ENCODE measurements at regions not wholly inside any gene's neighbourhood (a gene's known extent, or its start where the extent isn't known, plus 50 kb on each side); places are given as distances from the start of the nearest gene placed in this dataset.
"Not testable (repeated sequence)": the region's sequence is repeated elsewhere in the genome, so short reads cannot be mapped to it uniquely, and the experiment has no call there.

DNA sequence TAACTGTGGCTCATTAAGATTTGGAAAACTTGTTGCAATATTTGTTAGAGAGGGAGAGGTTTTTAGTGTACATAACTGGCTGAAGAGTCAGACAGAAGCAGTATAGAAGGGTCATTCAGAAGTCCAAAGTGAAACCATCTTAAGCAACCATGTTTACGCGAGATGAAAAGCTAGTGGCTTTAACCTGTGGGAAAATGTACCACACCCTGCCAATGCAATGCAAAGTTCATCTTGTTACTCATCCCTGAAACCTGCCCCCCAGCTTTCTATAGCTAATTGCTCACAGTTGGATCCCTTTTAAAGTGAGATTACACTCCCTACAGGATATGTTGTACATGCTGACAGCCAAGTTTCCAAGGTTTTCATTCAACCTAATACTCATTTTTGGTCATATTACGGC is 96.7 kb upstream of the RAPGEF2 start:
- peak; percentile 77 for DNase-seq (ENCODE audit: low read depth)

DNA sequence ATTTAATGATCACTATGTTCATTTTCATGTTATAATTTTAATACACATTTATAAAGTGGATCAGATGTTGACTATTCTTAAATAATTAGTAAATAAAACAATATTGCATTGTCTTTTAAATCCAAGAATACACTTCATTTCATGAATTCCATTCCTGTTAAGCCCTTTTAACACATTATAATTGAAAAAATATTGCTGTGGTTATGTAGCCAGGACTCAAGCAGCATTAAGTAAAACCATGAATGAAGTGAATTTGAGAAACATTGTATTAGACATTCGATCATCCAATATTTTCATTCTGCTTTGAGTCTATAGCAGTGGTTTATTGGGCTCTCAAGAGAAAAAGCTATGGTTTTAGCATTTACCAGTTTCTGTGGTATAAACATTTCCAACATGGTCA is 94.2 kb upstream of the RAPGEF2 start:
- DNase-seq (ENCODE audit: low read depth), result no peak

DNA sequence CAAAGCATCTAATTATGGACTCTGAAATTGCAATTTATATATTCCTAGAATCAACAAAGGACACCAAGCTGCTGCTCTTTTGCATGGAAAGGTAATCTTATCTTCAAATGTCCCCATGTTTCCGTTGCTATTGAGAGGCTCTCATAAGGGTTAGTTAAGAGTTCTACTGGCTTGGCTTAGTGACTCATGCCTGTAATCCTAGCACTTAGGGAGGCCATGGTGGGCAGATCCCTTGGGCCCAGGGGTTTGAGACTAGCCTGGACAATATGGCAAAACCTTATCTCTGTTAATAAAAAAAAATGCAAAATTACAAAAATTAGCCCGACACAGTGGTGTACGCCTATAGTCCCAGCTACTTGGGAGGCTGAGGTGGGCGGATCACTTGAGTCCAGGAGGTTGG is 93.4 kb upstream of the RAPGEF2 start:
- DNase-seq (ENCODE audit: low read depth), result no peak

DNA sequence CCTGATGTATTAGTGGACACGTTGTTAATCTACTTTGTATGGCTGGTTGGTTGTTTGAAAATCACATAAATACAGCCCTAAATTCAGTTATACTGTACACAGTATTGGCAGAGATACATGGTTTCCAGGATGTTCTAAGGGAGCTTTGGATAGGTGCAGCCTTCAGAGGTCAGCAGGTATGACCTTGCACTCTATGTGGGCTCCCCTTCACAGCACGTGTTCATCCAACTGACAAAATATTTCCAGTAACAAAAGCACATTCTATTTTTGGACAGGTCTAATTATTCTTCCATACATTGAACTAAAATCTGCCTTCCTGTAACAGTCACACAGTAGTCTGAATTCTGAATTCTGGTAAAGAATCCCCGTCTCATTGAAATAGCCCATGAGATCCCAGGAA is 92.8 kb upstream of the RAPGEF2 start:
- no peak for DNase-seq (ENCODE audit: low read depth)

DNA sequence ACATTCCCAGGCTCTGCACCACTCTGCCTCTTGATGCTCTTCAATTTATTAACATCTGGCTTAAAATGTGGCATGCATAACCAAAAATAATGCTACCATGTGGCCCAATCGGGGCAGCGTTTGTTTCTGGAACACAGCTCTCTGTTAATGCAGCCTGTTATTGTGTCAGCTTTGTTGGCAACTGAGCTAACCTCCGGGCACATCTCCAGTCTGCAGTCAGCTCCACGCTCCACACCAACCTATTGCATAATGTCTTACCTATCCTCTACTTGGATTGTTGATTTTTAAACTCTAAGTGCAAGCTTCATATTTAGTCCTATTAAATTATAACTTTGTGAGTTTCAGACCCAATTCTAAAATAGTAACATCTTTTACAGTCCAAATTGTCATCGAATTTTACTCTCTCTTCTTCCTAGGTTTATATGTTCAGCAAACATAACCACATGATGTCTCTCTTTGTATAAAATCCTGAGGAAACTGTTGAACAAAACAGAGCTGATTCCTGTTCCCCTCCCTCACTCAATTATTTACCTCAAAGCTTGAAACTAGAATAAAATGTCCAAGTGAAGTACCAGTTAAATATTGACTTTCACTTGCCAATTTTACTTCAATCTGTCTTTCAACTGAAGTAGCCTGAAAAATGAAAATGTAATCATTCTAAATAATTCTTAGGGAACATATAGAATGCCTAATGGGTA is 92.2 kb upstream of the RAPGEF2 start:
- no peak for DNase-seq (ENCODE audit: low read depth)

DNA sequence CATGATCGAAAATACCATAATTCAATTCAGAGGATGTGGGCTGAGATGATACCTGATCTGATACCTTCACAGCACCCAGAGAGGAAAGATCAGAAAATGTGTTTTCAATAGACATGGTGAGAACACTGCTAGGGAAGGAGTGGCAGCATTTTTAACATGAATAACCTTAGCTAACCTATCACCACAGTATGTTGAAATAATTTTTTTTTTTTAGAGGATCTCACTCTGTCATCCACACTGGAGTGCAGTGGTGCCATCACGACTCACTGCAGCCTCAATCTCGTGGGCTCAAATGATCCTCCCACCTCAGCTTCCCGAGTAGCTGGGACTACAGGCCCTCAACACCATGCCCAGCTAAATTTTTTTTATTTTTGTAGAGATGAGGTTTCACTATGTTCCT is 90.5 kb upstream of the RAPGEF2 start:
- peak; percentile 69 for DNase-seq (ENCODE audit: low read depth)

DNA sequence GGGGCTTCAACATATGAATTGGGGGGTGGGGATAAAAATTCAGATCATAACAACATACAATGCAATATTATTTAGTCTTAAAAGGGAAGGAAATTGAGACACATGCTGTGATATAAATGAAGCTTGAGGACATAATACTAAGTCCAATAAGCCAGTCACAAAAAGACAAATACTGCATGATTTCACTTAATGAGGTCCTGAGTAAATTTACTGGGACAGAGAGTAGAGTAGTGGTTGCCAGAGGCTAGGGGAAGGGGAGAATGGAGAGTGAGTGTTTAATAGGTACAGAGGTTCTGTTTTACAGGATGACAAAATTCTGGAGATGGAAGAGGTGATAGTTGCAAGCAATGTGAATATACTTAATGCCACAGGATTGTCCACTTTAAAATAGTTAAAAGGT is 89.2 kb upstream of the RAPGEF2 start:
- DNase-seq (ENCODE audit: low read depth), result no peak

DNA sequence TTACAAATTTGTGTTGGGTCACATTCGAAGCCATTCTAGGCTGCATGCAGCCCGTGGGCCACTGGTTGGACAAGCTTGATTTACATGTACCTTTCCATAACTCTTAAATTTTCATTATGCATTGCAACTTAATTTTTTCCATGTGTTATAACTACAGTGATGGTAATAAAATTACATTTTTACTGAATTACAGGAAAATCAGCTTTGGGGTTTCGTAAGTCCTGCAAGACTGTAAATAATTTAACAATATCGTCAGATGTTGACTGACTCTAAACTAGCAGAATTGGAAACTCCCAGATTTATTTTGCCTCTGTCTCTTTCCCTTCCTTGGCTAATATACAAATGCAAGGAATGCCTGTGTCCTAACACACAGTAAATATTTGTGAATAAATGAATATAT is 88.0 kb upstream of the RAPGEF2 start:
- DNase-seq (ENCODE audit: low read depth), result peak; percentile 60

DNA sequence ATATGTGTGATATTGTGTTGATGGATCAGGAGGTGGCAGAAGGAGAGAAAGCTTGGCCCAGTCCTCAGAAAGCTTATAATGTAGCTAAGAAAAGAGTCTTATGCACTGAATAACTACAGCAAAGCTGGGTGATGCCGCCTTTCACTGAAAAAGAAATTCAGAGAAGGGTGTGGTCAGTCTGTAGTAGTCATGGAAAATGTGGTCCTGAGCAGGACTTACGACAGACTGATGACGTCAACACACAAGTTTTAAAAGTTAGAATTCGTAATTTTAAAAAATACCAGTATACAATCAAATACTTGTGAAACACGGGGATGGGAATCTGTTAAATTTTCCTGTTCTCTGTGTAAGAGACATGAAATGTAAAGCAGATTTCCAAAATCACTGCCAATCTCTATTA is 87.0 kb upstream of the RAPGEF2 start:
- peak; percentile 48 for DNase-seq (ENCODE audit: low read depth)

DNA sequence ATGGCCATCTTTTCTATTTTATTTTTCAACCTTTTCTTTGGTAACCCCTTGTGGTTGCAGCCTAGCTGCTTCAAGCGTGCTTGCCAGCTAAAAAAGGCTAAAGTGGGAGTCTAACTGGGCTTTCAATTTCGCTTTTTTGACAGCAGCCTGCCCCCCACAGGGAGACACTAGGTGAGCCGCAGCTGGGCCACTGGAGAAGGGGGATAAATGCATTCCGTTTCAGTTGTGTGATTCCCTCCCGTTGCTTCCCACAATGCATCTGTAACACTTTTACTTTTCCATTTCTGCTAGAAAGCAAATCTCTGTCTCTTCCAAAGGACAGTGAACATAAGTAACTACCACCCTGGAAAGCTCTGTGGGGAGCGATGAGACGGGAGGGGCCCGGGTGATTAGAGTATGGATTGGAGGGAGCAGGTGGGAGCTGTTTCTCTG is 86.3 kb upstream of the RAPGEF2 start:
- DNase-seq (ENCODE audit: low read depth), result no peak

DNA sequence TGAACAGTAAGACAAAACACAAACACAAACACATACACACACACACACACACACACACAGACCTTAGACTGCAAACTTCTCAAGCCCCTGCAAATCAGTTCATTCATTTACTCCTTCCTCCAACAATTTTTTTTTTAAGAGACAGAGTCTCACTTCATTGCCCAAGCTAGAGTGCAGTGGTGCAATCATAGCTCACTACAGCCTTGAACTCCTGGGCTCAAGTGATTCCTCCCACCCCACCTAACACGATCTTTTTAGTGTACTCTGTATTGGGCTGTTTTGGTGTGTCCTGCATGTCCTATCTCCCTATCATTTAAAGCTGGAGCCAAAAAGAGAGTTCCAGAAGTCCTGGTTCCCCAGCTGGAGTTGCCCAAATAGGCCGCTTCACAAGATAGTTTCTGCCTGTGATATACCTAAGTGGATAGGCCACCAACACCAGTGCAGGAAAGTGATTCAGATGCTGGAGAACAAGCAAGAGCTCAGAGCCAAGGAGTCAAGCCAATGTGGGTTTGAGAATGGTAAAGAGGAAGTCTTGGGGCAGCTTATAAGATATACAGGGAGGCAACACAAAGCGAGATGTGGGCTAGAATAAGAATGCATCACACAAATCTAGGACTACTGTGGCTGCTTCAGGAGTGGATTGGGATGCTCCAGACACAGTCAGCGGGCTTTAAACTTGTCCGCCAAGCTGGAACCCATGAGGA is 85.4 kb upstream of the RAPGEF2 start:
- DNase-seq (ENCODE audit: low read depth), result no peak

DNA sequence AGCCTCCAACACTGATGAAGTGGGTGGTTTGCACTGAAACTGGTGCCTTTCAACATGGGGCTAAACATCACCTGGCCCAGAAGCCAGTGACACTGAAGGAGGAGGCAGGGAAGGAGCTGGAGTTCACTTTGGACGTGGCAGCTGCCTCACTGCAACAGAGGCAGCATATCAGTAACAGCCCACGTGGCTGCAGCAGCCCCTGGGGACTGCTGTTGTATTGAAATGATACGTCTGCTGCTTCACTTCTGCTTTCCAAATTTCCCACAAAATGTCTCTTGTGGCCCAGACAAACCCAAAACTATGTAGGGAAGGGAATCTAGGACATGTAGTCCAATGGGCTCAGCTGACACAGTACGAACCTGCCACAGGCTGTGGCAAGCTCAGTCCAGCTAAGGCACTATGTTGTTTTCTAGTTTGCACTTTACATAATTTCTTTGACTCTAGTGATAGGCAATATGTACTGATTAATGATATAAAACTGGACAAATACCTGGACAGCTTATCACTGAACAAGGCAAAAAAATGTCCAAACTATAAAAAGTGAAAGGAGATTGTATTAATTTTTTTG is 84.7 kb upstream of the RAPGEF2 start:
- no peak for DNase-seq (ENCODE audit: low read depth)

DNA sequence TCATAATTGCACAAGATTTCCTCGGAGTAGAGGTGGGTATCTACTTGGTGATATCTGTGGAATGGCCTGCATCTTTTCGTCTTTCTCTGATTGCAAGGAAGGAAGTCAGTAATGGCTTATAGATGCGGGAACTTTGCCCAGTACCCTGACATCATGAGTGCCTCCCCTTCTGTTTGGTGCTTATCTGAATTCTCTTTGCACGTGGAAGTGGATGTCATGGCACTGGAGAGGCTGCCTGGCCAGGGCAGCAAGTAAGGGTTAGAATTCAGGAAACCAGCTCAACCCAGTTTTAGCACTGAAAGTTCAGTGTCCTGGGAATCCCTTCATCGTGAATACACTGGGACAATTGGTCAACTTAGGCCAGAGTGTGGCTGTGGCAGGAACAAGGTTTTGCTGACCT is 83.5 kb upstream of the RAPGEF2 start:
- no peak for DNase-seq (ENCODE audit: low read depth)

DNA sequence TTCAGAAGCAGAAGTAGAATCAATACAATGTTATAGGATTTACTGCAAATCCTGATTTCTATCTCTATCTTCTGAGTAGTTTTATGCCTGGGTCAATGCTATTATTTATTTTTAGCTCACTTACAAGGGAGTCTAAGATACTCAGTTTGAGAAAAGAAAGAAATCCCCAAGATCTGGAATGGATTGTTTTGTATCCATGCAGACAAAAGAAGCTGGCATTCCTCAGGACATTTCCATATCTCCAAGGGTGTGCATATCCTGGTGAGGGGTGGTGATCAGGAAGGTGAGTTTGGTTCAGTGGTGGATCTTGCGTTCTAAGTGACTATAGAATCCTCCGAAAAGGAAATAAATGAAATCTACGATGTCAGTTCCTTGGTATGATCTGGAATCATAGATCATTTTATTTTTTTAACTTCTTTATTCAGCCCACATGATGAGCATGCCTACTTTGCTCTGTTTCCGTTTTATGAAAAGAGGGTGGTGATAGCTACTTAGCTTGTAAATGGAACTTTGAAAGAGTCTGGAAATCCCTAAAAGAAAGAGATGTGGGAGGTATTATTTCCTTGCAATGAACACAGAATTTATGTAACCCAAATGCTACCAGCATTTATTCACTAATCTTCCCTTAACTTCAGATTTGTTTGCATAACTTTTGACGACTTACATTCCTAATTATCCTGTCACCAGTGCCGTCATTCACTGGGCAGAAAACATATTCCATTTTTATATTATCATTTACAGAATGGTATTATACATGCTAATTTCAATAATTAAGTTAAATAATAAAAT is 81.1 kb upstream of the RAPGEF2 start:
- DNase-seq (ENCODE audit: low read depth), result no peak

DNA sequence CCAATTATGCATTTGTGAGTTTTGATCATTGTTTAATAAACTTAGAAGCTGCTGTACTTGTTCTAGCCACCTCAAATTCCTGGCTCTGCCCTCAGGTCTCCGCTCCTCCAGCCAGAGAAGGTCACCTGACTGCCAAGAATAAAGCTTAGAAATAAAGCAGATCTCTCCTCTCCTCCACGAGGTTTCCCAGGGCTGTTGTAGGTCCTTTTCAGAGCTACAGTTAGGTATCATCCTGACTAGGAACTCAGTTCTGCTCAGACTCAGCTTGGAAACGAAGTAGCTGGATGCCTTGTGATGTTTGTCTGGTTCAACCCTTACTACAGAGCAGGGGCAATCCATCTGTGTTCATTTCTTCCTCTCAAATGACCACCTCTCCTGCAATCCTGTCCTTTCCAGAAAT is 79.1 kb upstream of the RAPGEF2 start:
- DNase-seq (ENCODE audit: low read depth), result no peak

DNA sequence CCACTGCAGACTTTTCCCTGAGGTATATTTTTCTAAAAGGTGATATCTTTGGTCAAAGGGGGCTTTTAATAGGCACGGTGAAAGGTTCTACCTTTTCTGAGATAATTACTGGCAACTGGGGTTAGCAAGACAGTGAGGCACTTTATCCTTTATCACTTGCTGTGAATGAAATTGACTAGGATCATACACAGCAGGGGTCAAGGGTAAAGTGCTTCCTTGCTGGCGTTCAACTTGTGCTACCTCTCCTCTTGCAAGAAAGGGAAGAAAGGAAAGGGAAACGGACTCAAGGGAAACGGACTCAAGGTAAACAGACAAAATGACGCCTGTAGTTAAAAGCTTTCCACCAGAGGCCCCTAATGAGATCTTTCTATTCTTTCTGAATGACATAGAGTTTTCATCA is 78.6 kb upstream of the RAPGEF2 start:
- DNase-seq (ENCODE audit: low read depth), result no peak

DNA sequence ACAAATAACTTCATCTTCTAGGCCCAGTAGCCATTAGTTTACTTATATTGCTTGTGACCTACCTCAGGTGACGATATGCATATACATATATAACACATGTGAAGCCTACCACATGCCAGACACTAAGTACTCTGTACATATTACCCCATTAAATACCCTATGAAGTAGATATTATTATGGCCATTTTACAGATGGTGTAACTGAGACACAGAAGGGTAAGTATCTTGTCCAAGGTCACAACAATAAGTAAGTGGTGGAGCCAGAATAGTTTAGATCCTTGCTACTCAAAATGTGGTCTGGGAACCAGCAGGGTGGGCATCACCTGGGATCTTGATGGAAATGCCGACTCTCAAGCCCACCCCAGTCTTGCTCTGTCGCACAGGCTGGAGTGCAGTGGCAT is 78.1 kb upstream of the RAPGEF2 start:
- no peak for DNase-seq (ENCODE audit: low read depth)

DNA sequence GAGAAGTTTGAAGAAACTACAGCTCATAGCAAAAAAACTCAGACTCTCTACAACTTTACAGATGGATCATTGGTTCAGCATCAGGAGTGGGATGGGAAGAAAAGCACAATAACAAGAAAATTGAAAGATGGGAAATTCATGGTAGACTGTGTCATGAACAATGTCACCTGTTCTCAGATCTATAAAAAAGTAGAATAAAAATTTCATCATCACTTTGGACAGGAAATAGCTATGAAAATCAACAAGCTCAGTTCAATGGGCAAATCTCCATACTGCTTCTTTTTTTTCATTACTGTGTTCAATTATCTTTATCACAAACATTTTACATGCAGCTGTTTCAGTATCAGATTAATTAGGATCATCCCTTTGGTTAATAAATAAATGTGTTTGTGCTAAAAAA is 76.5 kb upstream of the RAPGEF2 start:
- no peak for DNase-seq (ENCODE audit: low read depth)

DNA sequence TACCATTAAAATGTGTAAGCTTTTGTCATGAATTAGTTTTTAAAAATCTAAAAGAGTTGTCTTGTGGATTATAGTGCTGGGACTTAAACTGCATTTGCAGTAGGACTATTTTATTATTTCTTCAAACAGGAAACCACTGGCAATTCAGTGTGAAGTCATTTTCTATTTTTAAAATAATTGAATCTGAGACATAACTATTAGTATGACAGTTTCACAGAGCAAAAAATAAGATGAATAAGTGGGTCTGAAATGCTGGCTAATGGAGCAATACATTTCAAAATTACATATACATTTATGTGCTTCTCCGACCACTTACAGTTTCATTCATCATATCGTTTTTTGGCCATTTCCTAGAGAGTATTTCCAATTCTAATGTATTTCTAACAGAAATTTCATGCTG is 75.3 kb upstream of the RAPGEF2 start:
- no peak for DNase-seq (ENCODE audit: low read depth)

DNA sequence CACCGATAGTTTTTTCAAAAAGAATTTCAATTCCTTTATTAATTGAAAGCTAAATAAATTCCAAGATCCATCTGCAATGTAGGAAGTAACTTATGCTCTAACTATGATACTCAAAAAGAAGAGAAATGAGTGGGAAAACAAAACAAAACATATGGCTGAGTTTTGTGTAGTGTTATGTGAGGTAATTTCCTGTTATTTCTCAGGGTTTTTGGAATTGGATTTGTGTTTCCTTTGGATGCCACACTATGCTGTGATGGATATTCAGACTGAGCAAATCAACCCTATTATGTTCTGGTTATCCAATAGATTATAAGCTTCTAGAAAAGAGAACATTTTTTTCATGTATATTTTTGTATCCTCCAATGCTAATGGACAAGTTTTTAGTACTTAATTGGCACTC is 73.4 kb upstream of the RAPGEF2 start:
- no peak for DNase-seq (ENCODE audit: low read depth)

DNA sequence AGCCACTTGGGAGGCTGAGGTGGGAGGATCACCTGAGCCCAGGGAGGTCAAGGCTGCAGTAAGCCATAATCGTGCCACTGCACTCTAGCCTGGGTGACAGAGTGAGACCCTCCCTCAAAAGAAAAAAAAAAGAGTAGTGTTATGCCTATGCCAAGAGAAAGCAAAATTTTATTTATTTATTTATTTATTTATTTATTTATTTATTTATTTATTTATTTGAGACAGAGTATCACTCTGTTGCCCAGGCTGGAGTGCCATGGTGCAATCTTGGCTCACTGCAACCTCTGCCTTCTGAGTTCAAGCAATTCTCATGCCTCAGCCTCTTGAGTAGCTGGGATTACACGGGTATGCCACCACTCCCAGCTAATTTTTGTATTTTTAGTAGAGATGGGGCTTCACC is 72.6 kb upstream of the RAPGEF2 start:
- DNase-seq (ENCODE audit: low read depth), result not testable (repeated sequence)

DNA sequence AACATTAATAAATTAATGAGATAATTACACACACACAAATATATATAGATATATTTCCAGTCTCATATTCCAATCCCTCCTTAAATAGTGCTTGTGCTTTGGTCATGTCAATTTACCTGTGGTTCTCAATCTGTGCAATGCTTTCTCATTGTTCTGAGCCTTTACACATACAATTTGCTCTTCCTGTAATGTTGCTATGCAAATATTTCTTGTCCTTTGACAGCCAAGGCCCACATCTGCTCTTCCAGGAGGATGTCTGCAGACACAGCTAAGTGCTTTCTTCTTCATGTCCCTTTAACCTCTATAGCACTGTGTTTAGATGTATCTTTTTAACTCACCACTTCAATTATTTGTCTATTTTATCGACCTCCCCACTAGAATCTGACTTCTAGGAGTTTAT is 67.3 kb upstream of the RAPGEF2 start:
- DNase-seq (ENCODE audit: low read depth), result no peak

DNA sequence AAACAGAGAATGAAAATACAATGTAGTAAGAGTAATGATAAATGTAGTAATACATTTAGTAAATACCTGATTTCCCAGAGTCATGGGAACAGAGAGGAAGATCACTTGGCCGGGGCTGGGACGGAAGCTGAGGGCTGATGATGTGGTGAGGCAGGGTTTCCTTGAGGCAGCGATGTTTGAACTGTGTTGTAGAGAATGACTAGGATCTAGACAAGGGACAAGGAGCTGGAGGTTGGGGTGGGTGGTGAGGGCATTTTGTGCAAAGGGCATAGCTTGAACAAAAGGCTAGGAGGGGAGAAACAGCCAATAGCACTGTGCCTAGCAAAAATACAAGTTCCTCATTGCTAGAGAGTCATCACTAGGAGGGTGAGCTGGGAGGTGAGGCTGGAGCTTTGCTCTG is 64.3 kb upstream of the RAPGEF2 start:
- DNase-seq (ENCODE audit: low read depth), result no peak
